Caco-2 (cell line): ENCODE measurements at regions not wholly inside any gene's neighbourhood (a gene's known extent, or its start where the extent isn't known, plus 50 kb on each side); places are given as distances from the start of the nearest gene placed in this dataset.

ENCODE experiments used
- BruUV-seq: library from RNA; stranded (reverse); fragments of 400-500 nt; replicated peaks from 2 replicates; lab custom pipeline; 2021; lab: Mats Ljungman, UMichigan
- CTCF ChIA-PET: fragments of 300-600 bp; sonication (Branson Sonifier 250); formaldehyde crosslinking; loops from one replicate; lab custom pipeline; 2022; ENCODE audit warnings: antibody characterized with exemption; lab: Charles Lee
- POLR2A ChIA-PET: fragments of 300-600 bp; sonication (Branson Sonifier 250); formaldehyde crosslinking; loops from one replicate; lab custom pipeline; 2022; ENCODE audit warnings: antibody characterized with exemption; lab: Charles Lee
- DNase-seq, 2 experiments: peaks; one replicate each; pipeline versions ENCODE4 v3.0.0 to v3.0.0-alpha.2; 2020 to 2022
- H3K27me3 ChIP-seq: replicated peaks from 2 replicates; pipeline ENCODE4 v1.6.0; 2011; ENCODE audit warnings: low read length; ENCODE audit not compliant: control insufficient read depth, insufficient read depth
- H3K36me3 ChIP-seq: 2 replicates; pipeline ENCODE4 v1.5.1; 2011; ENCODE audit warnings: low read length; ENCODE audit not compliant: control insufficient read depth, insufficient read depth
- H3K4me1 ChIP-seq: fragments of 250-450 bp; sonication (Bioruptor Pico); 2 replicates; pipeline ENCODE4 v1.5.1; 2020; ENCODE audit warnings: mild to moderate bottlenecking
- H3K4me3 ChIP-seq: 2 replicates; pipeline ENCODE4 v1.5.1; 2011; ENCODE audit warnings: low read depth, mild to moderate bottlenecking, control low read depth, low read length
- H3K9me3 ChIP-seq: fragments of 250-450 bp; sonication (Bioruptor Pico); 2 replicates; pipeline ENCODE4 v1.5.1; 2020; ENCODE audit warnings: mild to moderate bottlenecking, moderate library complexity
- H3K27ac Mint-ChIP-seq: one replicate; pipeline ENCODE4 v1.8.0; 2022; ENCODE audit warnings: mixed read lengths; ENCODE audit not compliant: unreplicated experiment
- H3K27me3 Mint-ChIP-seq: one replicate; pipeline ENCODE4 v1.8.0; 2022; ENCODE audit warnings: mixed read lengths; ENCODE audit not compliant: insufficient read depth, unreplicated experiment
- H3K36me3 Mint-ChIP-seq: one replicate; pipeline ENCODE4 v1.8.0; 2022; ENCODE audit warnings: mild to moderate bottlenecking, mixed read lengths; ENCODE audit not compliant: insufficient read depth, unreplicated experiment
- H3K4me1 Mint-ChIP-seq: one replicate; pipeline ENCODE4 v1.8.0; 2022; ENCODE audit warnings: low read depth, mixed read lengths; ENCODE audit not compliant: unreplicated experiment
- H3K4me3 Mint-ChIP-seq: one replicate; pipeline ENCODE4 v1.8.0; 2022; ENCODE audit warnings: mild to moderate bottlenecking, moderate library complexity, mixed read lengths; ENCODE audit not compliant: unreplicated experiment
- H3K9me3 Mint-ChIP-seq: one replicate; pipeline ENCODE4 v1.8.0; 2022; ENCODE audit warnings: mixed read lengths; ENCODE audit not compliant: unreplicated experiment
- CTCF ChIP-seq, 2 experiments: fragments of 200-600 bp in 1 of 2; IDR thresholded peaks; 1 replicate in 1 of 2; 2 replicates in 1 of 2; pipeline versions ENCODE4 v1.5.1 to v1.8.0; 2011 to 2022; ENCODE audit warnings: antibody characterized with exemption in 1 of 2, control low read depth in 1 of 2, inconsistent platforms in 1 of 2, low read depth in 1 of 2, low read length in 1 of 2, mild to moderate bottlenecking in 1 of 2, moderate library complexity in 1 of 2; ENCODE audit not compliant: insufficient read depth in 1 of 2, severe bottlenecking in 1 of 2, unreplicated experiment in 1 of 2
- intact Hi-C: fragments of 100-400 bp; cut with micrococcal nuclease; formaldehyde crosslinking; loops from one replicate; pipeline ENCODE4 v1.10.0; 2022; ENCODE audit not compliant: unreplicated experiment

GRCh38 chr2:173547499-173547898 lies 192.8 kb downstream of the CDCA7 start:
- no peaks in the 10 kb centered on the region; the same call in none of the 2 replicates for H3K9me3 ChIP-seq
- ChIA-PET CTCF (no interaction called here), POLR2A (no interaction called here)
- peaks cover 57% of the 10 kb centered on the region for H3K9me3 Mint-ChIP-seq
- intact Hi-C loops, result no loop called here
- BruUV-seq, result no TSS peak
- H3K36me3 ChIP-seq, result no peaks in the 10 kb centered on the region
- H3K4me1 Mint-ChIP-seq, result peaks cover 22% of the 10 kb centered on the region
- H3K27ac Mint-ChIP-seq, result no peak overlapping the region
- no peaks in the 10 kb centered on the region for H3K27me3 ChIP-seq
- no peaks in the 10 kb centered on the region for H3K36me3 Mint-ChIP-seq
- no peak overlapping the region for H3K4me3 Mint-ChIP-seq
- peaks cover 24% of the 10 kb centered on the region for H3K4me1 ChIP-seq
- DNase-seq, result no peak
- no peak for TF ChIP-seq CTCF (IDR thresholded peaks at IDR 0.05; ENCODE audit: insufficient read depth in 1 of 2, low read depth in 1 of 2, low read length in 1 of 2, severe bottlenecking in 1 of 2, unreplicated experiment in 1 of 2)
- H3K27me3 Mint-ChIP-seq, result no peaks in the 10 kb centered on the region
- no peak overlapping the region for H3K4me3 ChIP-seq

- no TSS peak for BruUV-seq
These were observed 195.5 kb downstream of the CDCA7 start for GRCh38 chr2:173550143-173550542.

GRCh38 chr2:173552531-173552930 lies 197.9 kb downstream of the CDCA7 start:
- peaks cover 37% of the 10 kb centered on the region for H3K9me3 Mint-ChIP-seq
- no peaks in the 10 kb centered on the region for H3K36me3 Mint-ChIP-seq
- ChIA-PET POLR2A (no interaction called here), CTCF (no interaction called here)
- no peak for DNase-seq
- no peak overlapping the region for H3K4me3 ChIP-seq
- BruUV-seq, result no TSS peak
- no peak overlapping the region for H3K27ac Mint-ChIP-seq
- H3K4me3 Mint-ChIP-seq, result no peak overlapping the region
- no peaks in the 10 kb centered on the region for H3K27me3 ChIP-seq
- intact Hi-C loops, result no loop called here
- peaks cover 6% of the 10 kb centered on the region for H3K4me1 Mint-ChIP-seq
- H3K27me3 Mint-ChIP-seq, result no peaks in the 10 kb centered on the region
- H3K9me3 ChIP-seq, result no peaks in the 10 kb centered on the region; the same call in 1 of the 2 replicates
- no peaks in the 10 kb centered on the region for H3K36me3 ChIP-seq
- TF ChIP-seq CTCF (IDR thresholded peaks at IDR 0.05; ENCODE audit: insufficient read depth in 1 of 2, low read depth in 1 of 2, low read length in 1 of 2, severe bottlenecking in 1 of 2, unreplicated experiment in 1 of 2), result no peak
- peaks cover 10% of the 10 kb centered on the region; the same call in 1 of the 2 replicates for H3K4me1 ChIP-seq

More at GRCh38 chr2:173550143-173550542, 195.5 kb downstream of the CDCA7 start:
- DNase-seq, result no peak
- Mint-ChIP-seq H3K27ac (no peak overlapping the region), H3K4me3 (no peak overlapping the region), H3K9me3 (peaks cover 47% of the 10 kb centered on the region), H3K27me3 (no peaks in the 10 kb centered on the region), H3K36me3 (no peaks in the 10 kb centered on the region), H3K4me1 (peaks cover 19% of the 10 kb centered on the region)
- no peak for TF ChIP-seq CTCF (IDR thresholded peaks at IDR 0.05; ENCODE audit: insufficient read depth in 1 of 2, low read depth in 1 of 2, low read length in 1 of 2, severe bottlenecking in 1 of 2, unreplicated experiment in 1 of 2)
- intact Hi-C loops, result no loop called here
- Histone ChIP-seq H3K27me3 (no peaks in the 10 kb centered on the region), H3K4me3 (no peak overlapping the region), H3K36me3 (no peaks in the 10 kb centered on the region), H3K9me3 (no peaks in the 10 kb centered on the region; the same call in 1 of the 2 replicates), H3K4me1 (peaks cover 19% of the 10 kb centered on the region)
- ChIA-PET CTCF (no interaction called here), POLR2A (no interaction called here)
